ENCODE measurements at regions not wholly inside any gene's neighbourhood (a gene's known extent, or its start where the extent isn't known, plus 50 kb on each side); places are given as distances from the start of the nearest gene placed in this dataset.
"Not testable (repeated sequence)": the region's sequence is repeated elsewhere in the genome, so short reads cannot be mapped to it uniquely, and the experiment has no call there.

GRCh38 chr2:194291104-194291503 lies 1365.9 kb upstream of the SLC39A10 start:
- in situ Hi-C loops (cut with MboI; ENCODE audit: low pct_unique_long_range_greater_than_20kb, low sequenced_read_pairs, unreplicated experiment): no loop called here
- DNase-seq (ENCODE audit: low spot score): no peak

DNA sequence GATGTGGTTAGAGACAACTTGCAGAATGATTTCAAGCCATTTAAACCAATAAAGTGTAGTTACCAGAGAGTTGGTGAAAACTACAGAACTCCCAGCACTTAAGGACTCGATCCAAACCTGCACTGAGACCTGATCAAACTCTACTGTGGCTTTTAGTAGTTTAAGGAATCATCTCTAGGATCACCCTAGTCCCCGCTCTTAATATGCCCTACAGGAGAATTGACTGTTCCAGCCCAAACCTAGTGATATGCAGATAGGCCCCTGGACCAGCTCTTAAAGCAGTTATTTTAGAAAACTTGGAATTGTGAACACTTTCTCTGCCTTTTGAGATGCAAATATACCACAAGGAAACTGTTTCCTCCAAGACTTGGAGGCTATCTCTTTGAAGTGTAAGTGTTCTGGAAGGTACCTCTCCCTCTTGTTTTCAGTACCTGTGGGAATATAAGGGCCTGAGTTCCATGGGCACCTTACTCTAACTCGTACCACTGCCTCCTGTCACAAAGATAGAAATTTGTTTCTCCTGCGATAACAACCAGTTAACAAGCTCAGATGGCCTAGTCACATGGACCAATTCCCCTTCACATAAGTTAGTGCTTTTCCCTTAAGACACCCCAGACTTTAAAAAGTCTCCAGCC lies 1367.2 kb upstream of the SLC39A10 start:
- no peak for DNase-seq (ENCODE audit: low spot score)
- TF ChIP-seq, protein P1, sequence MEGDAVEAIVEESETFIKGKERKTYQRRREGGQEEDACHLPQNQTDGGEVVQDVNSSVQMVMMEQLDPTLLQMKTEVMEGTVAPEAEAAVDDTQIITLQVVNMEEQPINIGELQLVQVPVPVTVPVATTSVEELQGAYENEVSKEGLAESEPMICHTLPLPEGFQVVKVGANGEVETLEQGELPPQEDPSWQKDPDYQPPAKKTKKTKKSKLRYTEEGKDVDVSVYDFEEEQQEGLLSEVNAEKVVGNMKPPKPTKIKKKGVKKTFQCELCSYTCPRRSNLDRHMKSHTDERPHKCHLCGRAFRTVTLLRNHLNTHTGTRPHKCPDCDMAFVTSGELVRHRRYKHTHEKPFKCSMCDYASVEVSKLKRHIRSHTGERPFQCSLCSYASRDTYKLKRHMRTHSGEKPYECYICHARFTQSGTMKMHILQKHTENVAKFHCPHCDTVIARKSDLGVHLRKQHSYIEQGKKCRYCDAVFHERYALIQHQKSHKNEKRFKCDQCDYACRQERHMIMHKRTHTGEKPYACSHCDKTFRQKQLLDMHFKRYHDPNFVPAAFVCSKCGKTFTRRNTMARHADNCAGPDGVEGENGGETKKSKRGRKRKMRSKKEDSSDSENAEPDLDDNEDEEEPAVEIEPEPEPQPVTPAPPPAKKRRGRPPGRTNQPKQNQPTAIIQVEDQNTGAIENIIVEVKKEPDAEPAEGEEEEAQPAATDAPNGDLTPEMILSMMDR (IDR thresholded peaks at IDR 0.05; ENCODE audit: extremely low read depth, insufficient read depth, missing control alignments): no peak
- in situ Hi-C loops (cut with MboI; ENCODE audit: low pct_unique_long_range_greater_than_20kb, low sequenced_read_pairs, unreplicated experiment): no loop called here

More at GRCh38 chr2:194291104-194291503, 1365.9 kb upstream of the SLC39A10 start:
- TF ChIP-seq, protein P1 (IDR thresholded peaks at IDR 0.05; ENCODE audit: extremely low read depth, insufficient read depth, missing control alignments): no peak

DNA sequence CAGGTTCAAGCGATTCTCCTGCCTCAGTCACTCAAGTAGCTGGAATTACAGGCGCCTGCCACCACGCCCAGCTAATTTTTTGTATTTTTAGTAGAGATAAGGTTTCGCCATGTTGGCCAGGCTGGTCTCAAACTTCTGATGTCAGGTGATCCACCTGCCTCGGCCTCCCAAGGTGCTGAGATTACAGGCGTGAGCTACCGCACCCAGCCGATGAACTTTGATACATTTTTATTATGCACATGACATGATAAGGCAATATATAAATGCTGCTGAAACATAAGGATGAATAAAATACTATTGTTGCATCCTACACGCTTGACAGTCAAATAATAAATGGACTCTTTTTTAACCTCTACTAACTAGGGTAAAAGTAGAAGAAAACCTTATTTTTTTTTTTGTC lies 1380.4 kb upstream of the SLC39A10 start:
- DNase-seq (ENCODE audit: low spot score); in situ Hi-C loops (cut with MboI; ENCODE audit: low pct_unique_long_range_greater_than_20kb, low sequenced_read_pairs, unreplicated experiment): not testable (repeated sequence)

- in situ Hi-C loops (cut with MboI; ENCODE audit: low pct_unique_long_range_greater_than_20kb, low sequenced_read_pairs, unreplicated experiment): no loop called here
- TF ChIP-seq, protein P1 (IDR thresholded peaks at IDR 0.05; ENCODE audit: extremely low read depth, insufficient read depth, missing control alignments): no peak
- no peak for DNase-seq (ENCODE audit: low spot score)
Observed at GRCh38 chr2:194271293-194271961, 1385.6 kb upstream of the SLC39A10 start.

- in situ Hi-C loops (cut with MboI; ENCODE audit: low pct_unique_long_range_greater_than_20kb, low sequenced_read_pairs, unreplicated experiment): no loop called here
- TF ChIP-seq, protein P1 (IDR thresholded peaks at IDR 0.05; ENCODE audit: extremely low read depth, insufficient read depth, missing control alignments): no peak
- no peak for DNase-seq (ENCODE audit: low spot score)
Observed at GRCh38 chr2:194270648-194271047, 1386.4 kb upstream of the SLC39A10 start.

DNA sequence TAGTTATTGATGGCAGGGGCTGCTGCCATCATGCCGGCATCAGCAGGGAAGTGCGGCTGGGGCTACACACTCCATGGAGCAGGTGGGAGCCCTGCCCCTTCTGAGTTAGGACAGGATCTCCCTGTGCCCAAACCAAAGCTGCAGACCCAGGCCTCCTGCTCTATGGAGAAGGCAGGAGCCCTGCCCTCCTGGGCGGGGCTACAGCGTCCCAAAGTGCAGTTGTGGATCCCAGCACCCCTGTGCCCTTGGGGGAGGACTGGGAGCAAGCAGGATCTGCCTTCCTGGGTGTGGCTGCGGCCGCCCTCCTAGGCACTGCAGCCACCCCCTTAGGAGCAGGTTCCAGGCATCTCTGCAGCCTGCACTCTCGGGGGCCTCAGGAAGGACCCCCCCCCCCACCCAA lies 1392.4 kb upstream of the SLC39A10 start:
- in situ Hi-C loops (cut with MboI; ENCODE audit: low pct_unique_long_range_greater_than_20kb, low sequenced_read_pairs, unreplicated experiment): no loop called here

GRCh38 chr2:194260185-194260584 lies 1396.8 kb upstream of the SLC39A10 start:
- TF ChIP-seq, protein P1 (IDR thresholded peaks at IDR 0.05; ENCODE audit: extremely low read depth, insufficient read depth, missing control alignments): no peak
- no peak for DNase-seq (ENCODE audit: low spot score)
- in situ Hi-C loops (cut with MboI; ENCODE audit: low pct_unique_long_range_greater_than_20kb, low sequenced_read_pairs, unreplicated experiment): no loop called here

More for the DNA sequence above, 1392.4 kb upstream of the SLC39A10 start:
- DNase-seq (ENCODE audit: low spot score): no peak
- TF ChIP-seq, protein P1 (IDR thresholded peaks at IDR 0.05; ENCODE audit: extremely low read depth, insufficient read depth, missing control alignments): no peak
